Stimulated activated CD8-positive, alpha-beta memory T cell treated with anti-CD3 and anti-CD28 coated beads, Interleukin-15, amount 100 ng/mL, for 1 hour (primary cell): ENCODE measurements at regions not wholly inside any gene's neighbourhood (a gene's known extent, or its start where the extent isn't known, plus 50 kb on each side); places are given as distances from the start of the nearest gene placed in this dataset.

ENCODE experiments used
- DNase-seq: peaks from one replicate; pipeline ENCODE4 v3.0.0-alpha.2; 2020; ENCODE audit warnings: low read depth

DNA sequence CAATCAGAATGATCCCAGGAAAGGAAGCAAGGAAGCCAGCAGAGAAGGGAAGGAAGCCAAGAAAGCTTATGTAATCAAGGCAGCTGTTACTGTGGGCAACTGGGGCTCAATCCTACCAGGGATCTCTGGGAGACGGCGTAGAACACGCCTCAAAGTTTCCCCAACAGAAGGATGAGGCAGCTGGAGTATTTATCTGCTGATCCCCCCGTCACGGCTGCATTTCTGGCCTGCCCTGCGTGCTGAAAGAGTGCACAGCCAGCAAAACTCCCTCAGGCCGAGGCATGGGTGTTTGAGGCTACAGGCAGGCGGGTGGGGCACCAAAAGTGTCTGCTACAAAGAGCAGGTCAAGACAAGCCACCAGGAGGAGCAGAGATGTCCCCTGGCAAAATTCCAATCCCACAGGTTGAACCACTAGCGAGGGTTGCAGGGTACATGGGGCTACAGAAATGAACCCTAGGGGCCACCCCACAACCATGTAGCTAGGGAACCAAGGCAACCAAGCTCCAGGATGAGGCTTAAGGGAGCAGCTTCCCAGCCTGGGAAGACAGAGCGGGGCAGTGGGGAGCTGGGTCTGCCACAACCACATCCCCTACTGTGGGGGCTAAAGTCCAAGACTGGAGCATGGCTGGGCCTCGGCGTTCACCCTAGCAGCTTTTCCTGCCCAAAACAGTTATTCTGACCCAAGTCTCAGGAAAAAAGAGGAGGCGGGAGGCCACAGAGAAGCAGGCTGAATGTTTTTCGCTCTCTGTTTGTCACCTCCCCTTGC lies 113.4 kb downstream of the BCOR start:
- no peak for DNase-seq

DNA sequence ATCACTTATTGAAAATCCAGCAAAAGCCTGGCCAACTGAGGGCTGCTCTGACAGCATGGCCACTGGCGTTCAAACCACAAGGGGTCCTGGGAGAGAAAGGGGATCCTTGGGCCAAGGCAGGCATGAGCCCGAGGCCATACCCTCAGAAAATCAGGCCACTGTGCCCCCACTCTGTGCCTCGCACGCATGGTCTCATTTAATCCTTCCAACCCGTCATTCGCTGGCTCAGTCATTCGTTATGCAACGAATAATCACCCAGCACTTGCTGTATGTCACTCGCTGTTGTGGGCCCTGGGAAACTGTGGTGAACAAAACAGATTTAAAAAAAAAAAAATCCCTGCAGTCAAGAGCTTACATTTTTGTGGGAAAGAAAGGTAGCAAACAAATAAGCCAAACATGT lies 112.7 kb downstream of the BCOR start:
- no peak for DNase-seq

DNA sequence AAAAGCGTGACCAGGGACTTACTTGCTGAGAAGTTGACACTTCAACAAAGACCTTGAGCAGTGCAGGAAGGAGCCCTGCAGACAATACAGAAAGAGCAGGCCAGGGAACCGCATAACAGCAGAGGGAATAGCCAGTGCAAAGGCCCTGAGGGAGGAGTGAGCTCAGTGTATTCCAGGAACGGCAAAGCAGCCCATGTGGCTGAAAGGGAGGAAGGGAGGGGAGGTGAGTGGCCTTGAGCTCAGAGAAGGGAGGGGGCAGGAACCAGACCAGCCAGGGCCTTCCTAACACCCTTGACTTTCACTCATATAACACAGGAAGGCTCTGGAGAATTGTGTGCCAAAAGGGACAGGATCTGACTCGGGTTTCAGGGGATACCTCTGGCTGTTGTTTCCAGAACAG lies 112.2 kb downstream of the BCOR start:
- no peak for DNase-seq

DNA sequence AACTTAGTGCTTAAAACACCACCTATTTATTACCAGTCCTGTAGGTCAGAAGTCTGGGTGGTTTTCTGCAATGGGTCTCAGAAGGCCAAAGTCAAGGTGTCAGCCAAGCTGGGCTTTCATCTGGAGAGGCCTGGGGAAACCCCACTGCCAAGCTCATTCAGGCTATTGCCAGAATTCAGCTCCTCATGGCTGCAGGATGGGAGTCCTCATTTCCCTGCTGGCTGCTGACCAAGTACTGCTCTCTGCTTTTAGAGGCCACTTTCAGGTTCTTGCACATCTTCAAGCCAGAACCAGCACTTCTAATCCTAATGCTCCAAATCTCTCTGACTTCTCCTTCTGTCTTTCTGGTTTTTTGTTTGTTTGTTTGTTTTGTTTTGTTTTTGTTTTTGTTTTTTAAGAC lies 109.3 kb downstream of the BCOR start:
- DNase-seq: no peak

DNA sequence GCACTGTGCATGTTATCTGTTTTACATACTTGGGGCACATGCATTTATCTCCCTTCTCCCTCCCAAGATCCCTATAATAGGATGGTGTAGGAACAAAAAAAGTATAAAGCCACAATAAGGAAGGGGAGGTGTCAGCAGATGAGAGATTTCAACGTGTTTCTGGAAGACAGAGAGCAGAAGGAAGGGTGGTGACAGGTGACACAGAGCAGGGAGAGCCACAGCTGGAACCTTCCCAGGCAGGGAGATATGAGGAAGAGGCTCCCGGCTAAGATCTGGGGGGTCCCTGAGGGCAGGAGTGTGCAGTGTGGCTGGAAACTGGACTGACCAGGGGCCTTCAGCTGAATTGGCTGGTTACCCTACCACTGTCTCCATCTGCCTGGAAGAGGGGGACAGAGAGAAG lies 107.4 kb downstream of the BCOR start:
- DNase-seq: no peak

DNA sequence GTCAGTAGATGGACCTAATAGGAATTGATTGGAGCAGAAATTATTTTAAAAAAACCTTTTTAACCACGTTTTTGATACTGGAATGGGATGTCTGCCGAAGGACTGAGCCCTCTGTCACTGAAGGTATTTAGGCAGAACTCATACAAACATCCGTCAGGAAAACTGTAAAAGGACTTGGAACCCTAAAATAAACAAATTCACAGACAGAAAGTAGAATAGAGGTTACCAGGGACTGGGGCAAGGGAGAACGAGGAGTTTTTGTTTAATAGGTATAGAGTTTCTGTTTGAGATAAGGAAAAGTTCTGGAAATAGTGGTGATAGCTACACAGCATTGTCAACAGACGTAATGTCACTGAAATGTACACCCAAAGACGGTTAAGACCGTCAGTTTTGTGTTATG lies 105.5 kb downstream of the BCOR start:
- no peak for DNase-seq

DNA sequence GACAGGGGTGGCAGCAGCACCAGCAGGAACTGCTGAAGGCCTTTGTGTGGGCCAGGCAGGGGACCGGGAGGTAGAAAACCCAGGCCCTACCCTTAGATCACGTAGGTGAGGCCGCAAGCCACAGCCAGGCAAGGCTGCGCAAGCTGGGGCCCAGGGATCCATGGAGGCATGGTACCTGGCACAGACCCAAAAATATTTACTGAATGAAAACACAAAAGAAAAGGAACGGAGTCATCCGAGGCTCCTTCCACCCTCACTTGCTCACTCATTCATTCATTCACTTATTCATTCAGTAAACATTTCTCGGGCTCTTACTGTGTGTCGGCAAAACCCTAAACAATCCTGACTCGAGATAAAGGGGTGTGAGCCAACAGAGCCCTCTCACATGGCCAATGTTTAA lies 102.3 kb downstream of the BCOR start:
- DNase-seq: no peak

DNA sequence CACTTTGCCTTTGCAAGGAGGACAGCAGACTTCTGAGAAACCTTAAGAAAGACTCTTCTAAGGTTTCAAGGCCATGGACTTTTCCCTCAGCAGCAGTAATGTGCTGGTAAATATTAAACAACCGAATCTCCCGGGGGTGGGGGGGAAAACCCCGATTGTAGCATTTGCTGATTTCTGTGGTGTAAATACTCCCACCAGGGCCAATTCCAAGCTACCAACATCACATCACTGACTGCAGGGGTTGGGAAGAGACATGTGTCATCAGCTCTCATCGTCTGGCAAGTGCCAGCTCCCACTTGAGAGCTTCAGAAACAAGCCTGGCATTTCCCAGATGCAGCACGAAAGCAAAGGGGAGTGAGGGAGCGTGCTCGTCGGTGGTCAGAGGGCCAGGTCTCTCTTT lies 101.2 kb downstream of the BCOR start:
- DNase-seq: no peak

DNA sequence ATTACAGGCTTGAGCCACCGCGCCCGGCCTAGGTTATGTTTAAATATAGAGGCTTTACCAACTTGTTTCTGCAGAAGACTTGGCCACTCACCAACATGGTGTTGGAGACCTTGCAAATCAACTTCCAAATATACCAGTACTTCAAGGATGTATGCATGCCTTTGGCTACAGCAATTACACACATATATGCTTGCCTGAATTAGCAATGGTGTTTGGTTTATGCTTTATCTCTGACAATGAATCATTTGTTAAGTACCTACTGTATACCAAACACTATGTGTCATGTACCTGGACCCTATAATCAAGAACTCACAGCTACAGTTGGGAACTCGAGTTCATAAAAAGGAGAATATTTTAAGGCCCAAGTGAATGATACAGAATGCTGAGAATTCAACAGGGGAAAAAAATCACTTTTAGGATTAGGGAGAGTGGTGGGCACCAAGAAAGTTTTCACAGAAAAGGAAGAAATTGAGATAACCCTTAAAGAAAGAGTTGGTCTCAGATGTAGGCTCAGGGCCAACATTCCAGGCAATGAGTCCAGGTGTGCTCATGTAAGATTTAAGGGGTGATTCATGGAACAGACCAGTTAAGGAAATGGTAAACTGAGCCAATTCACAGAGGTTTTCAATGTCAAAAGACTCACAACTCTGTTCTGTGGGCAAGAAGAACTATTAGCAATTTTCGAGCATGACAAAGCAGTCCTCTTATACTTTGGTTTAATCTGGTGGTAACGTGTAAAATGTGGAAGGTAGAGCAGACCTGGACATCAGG lies 98.9 kb downstream of the BCOR start:
- DNase-seq: no peak
